Dermis blood vessel endothelial cell (primary cell): ENCODE measurements at regions not wholly inside any gene's neighbourhood (a gene's known extent, or its start where the extent isn't known, plus 50 kb on each side); places are given as distances from the start of the nearest gene placed in this dataset.
"Not testable (repeated sequence)": the region's sequence is repeated elsewhere in the genome, so short reads cannot be mapped to it uniquely, and the experiment has no call there.

ENCODE experiments used
- DNase-seq: peaks from one replicate; pipeline ENCODE4 v3.0.0; 2010

DNA sequence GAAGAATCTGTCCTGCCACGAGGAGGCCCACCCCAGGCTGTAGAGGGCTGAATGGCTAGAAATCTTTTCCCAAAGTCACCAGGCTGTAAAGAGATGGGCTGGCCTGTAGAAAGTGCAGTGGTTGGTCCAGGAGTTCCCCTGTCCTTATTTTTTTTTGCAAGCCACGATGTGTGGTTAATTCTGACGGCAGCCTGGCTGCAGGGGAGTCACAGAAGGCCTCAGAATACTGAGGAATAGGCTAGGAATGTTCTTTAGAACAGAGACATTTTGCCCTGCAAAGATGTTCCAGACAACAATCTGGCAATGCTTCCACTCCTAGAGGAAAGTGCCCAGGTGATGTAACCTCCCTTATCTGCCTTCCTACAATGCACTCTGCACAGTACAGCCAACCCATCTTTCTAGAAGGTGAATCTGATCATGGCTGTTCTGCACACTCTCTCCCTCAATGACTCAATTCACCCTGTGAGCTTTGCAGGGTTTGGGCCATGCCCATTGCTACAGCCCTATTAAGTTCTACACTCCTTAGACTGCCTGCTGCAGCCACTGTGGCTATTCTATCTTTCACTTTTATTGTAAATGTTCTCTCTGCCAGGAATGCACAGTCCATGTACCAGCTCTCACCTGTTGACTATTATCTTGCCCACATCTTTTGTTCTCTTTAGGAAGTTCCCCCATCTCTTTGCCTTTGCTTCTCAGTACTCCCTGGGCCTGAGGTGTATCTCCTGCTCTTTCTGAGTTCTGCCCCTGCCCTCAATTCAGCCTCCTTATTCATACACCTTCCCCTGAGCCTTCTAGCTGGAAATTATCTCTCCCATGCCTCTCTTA lies 377.8 kb upstream of the CLINT1 start:
- no peak for DNase-seq

DNA sequence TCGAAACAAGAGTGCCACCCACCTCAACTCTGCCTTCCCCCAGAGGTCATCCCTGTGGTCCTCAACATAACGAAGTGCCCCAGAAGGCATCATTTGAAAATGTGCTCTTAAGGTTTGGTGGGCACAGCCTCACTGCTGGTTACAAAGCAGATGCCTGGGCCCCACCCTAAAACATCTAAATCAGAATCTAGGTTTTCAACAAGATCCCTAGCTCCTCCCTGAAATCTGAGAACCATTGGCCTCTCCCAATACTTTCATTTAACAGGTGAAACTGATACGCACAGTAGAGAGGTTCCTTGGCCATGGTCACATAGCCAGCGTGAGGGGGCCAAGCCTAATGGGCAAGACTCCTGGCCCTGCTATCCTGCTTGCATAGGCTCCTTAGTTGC lies 376.2 kb upstream of the CLINT1 start:
- no peak for DNase-seq

DNA sequence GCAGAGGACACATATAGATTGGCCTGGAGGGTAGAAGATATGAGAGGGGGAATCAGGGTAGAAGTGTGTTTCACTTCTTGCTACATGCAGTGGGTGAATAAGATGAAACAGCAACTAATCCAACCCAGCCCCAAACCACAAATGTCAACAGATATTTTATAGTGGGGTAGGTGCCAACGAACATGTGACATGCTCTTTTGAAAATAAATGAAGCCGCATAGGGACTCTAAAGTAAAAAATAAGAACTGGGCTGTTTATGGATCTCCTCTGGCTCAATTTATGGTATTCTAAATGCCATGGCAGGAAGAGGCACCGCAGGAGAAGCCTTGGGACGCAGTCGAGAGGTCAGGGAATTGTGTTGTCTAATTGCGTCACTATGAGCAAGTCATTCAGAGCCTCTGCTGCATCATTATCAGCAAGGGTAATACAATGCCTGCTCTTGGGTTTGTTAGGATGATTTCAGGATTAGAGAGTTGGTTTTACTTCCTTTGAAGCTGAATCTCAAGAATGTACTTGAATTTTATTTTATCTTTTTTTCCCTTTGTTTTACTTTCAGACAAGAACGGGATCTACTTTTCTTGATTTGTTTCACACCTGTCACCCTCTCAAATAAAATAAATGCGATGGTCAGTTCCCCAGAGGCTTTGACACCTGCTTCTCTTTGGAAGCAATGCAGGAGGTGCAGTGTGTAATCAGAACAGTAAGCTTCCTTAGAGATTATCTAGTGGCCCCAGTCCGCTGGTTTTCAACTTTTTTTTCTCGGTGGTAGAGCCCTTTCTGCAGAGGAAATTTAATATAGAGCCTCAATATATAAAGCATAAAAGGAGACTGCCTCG lies 375.6 kb upstream of the CLINT1 start:
- no peak for DNase-seq

DNA sequence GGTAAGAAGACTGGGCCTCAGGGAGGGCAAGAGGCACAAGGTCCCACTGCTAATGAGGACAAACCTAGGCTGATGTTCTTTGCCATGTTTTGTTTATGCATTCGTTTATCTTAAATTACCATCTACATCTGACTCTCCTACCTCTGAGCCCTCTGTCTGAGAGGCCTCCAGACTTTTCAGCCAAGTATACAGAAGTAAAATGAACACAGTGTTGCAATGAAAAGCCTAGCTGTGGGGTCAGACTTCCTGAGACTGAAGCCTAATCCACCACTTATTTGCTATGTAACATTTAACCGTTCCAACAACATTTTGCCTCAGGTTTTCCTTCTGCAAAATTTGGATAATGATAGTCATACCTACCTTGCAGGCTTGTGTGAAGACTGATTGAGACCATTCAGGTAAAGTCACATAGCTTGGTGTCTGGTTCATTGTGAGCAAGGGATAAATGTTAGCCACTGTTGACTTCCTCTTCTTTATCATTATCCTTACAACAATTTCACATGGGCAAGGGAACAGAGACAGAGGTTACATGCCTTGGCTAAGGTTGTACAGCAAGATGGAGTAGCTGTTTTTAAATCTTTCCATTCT lies 374.9 kb upstream of the CLINT1 start:
- no peak for DNase-seq

DNA sequence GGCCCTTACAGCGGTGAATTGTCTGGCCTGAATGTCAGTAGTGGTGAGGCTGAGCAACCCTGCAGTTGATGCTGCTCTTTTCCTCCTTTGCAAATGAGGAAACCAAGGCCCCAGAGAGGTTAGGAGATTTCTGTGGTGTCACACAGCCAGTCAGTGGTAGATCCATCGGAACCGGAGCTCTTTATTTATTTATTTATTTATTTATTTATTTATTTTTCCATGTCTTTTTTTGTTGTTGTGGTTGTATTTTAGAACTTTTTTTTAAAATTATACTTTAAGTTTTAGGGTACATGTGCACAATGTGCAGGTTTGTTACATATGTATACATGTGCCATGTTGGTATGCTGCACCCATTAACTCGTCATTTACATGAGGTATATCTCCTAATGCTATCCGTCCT lies 368.4 kb upstream of the CLINT1 start:
- DNase-seq = not testable (repeated sequence)

DNA sequence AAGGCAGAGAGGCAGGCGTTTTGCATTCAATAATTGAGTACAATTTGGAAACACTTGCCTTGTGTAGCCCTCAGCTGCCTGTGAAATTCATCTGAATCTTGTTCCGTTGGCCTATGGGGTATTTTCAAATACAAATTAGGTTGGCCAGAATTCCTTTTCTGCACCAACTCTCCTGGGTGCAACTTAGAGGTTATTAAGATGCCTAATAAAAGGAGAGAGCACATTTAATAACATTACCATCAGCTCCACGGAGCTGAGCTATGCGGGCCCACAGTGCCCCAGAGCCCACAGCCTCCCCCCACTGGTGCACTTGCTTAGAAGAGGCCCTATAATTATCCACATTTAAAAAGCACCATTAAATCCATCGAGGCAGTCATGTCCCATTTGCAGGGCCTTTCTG lies 367.6 kb upstream of the CLINT1 start:
- DNase-seq = no peak

DNA sequence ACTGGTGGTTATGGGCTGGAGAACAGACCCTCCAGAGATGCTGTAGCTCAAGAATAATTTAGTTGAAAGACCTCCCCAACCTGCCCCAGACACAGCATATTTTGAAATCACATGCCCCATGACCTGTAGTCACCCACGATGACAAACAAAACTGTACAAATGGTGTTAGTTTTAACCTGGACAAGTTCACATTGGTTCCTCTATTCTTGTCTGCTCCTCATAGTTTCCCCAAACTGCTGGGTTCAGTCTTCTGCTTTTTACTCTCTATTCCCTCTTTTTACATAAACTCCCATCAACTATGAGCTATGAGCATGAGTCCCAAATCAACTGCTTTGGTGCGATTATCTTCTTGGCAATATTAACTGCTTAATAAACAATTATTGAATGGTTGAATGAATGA lies 365.3 kb upstream of the CLINT1 start:
- no peak for DNase-seq

DNA sequence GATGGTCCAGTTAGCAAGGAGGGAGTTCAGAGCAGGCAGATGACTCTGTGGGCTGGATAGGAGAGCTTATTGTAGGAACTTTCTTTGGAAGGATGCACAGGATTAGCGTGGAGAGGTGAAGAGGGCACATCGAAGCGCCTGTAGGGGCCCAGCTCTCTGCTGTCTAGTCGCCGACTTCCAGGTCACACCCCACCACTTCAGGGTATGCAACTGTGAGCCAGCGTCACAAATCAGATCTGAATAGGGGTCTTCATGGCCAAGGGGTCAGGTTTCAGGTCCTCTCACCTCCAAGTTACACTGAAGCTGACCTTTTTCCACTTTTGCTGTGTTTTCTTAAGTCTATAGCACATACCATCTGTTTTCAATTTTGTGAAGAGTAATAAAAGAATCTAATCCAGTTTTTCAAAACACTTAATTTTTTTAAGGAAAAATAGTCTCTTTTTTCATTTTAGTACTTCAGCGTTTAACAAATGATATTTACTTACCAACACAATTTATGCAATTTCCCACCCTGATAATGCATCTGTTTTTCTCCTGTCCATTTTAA lies 364.2 kb upstream of the CLINT1 start:
- DNase-seq = no peak

DNA sequence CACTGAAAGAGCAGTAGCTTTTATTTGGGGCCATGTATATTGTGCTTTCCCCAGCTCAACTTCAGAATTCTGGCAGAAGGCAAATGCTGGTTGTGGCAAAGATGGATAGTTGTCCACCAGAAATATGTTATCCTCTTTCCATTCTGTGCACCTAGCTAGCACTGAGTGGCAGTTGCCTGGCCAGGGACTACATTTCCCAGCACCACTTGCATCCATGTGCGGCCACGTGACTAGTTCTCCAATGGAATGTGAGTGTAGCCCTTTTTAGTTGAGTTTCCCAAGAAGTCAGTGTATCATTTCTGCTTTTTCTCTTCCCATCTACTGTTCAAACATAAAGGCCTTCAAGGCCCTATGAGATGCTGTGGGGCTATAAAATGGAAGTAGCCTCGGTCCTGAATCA lies 354.0 kb upstream of the CLINT1 start:
- DNase-seq = no peak

DNA sequence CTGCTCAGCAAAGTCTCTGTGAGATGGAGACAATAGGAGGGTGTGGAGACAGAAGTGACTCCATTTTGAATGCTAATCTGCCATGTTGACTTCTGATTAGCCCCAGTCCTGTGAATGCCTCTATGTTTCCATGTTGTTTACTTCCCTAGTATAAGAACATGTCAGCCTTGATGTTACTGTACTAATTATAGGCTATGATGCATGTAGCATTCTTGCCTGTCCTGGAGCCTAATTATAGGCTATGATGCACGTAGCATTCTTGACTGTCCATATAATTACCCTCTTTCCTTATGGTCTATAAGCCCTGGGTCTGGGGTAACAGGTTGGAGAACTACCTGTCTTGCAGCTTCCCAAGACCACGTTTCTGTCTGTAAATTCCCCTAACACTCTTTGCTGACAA lies 353.3 kb upstream of the CLINT1 start:
- DNase-seq = no peak

DNA sequence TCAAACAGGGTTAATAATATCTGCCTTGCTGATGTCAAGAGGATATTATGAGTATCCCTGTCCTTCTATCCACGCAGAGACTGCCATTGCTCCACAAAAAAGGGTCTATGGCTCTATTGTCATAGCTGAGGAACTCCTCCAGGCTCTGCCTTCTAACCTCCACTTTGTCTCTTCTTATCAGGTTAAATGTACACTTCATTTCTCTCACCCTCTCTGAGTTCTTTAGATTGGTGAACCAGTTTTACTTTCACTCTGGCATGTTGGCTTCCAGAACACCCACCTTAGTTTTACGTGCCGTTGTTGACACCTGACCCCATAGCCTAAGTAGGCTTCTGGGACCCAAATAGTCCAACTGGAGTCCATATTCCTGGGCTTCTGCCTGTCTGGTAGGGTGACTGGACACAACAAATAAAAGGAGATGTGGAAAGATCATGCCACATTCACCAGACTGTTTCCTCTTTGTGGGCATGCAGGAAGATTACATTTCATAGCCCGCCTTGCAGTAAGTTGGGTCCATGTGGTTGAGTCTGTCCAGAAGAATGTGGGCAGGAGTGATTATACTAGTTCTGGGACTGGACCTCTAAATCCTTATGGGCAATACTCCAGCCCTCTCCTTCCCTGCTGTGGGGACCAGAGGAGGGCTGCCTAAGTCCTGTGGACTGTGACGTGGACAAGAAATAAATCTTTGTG lies 350.4 kb upstream of the CLINT1 start:
- DNase-seq = no peak

DNA sequence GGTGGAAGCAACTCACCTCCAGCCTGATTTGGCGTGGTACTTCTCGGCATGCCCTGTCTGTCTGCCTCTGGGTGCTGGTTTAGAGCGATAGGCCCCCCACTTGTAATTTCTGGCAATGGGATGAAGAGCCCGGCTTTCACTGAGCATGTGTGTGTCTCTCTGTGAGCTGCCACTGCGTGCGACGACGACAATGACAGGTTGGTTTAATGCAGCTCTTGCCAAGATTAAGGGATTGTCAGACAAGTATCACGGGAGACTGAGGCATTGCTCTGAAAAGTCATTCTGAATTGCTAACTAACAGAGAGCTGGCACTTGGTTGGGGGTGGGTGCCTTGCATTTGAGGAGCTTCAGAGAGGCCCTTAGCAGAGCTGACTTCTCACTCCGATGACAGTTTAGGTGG lies 348.8 kb upstream of the CLINT1 start:
- DNase-seq = no peak

DNA sequence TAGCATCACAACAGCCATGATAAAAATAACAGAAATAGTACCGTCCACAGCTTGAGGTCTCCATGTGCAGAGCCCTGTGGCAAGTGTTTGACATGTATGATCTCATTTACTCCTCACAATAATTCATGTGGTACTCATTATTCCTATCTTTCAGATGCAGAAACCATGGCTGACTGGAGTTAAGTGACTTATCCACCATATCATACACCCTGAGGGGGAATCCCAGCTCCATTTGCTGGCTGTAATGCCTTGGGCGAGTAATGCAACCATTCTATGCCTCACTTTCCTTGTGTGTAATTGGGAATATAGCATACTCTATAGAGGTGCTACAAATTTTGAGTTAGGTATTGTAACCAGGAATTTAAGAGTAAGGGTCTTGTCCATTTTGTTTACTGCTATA lies 347.0 kb upstream of the CLINT1 start:
- no peak for DNase-seq

DNA sequence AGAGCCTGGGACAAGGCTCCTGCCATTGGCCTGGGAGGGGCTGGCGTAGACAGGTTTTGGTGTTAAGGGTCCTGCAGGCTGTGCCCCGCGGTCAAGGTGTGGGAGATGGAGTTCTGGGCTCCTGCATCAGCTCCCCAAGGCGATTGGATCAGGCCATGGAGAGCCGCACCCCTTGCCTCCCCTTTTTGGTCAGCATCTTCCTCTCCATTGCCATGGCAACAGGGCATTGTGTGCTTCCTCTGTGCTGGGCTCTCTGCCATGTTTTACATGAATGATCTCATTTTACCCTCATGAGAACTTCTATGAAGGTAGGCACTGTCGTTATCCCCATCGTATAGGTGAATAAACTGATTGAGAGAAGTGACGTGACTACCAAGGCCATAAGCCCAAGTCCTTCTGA lies 344.3 kb upstream of the CLINT1 start:
- DNase-seq = no peak

DNA sequence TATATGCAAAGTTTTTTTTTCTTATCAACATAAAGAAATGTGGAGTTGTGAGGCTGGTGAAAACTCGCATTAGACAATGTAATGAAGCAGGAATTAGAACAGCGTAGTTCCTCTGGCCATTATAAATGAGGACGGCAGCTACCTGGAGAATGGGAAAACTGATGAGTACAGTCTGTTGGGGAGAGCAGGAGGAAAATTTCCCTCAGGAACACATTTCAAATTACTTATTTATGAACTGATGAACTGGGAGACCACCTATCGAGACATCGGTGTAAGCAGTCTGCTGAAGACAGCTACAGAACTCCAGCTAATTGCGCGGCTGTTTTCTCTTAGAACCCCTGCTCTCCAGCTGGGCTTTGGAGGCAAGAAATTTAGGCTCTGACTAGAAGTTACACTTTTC lies 343.9 kb upstream of the CLINT1 start:
- no peak for DNase-seq

DNA sequence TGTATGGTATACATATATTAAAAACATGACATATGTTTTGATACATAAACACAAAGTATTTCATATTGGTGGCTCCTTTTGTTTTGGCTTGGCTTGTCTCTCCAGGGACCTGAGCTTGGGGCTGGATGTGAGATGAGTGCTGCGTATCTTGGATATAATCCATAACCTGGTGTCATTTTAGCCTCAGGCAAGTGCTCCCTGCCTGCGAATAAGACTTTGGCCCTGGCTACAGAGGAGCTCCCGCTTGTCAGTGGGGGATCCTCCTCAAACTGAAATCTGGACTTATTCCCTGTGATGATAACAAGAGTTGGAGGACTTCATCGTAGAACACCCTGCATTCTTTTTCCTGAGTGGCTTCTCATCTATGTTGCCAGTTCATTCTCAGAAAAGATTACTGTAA lies 341.7 kb upstream of the CLINT1 start:
- DNase-seq = no peak

DNA sequence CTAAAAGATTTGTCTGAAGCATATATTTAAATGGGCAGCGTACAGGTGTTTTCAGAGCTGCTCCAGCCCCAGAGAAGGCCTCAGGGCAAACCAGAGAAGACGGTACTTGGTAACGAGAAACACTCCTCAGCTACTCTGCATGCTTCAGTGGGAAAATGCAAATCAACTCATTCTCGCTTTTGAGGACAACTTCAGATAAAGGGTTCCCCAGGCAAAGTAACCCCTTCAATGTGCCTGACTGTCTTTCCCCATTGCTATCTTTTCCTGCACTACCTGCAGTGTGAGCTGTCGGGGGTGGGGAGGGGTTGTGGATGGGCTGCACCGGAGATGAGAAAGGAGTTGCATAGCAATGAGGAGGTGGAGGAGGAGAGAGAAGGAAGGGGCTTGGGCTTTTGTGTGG lies 339.7 kb upstream of the CLINT1 start:
- DNase-seq = no peak

DNA sequence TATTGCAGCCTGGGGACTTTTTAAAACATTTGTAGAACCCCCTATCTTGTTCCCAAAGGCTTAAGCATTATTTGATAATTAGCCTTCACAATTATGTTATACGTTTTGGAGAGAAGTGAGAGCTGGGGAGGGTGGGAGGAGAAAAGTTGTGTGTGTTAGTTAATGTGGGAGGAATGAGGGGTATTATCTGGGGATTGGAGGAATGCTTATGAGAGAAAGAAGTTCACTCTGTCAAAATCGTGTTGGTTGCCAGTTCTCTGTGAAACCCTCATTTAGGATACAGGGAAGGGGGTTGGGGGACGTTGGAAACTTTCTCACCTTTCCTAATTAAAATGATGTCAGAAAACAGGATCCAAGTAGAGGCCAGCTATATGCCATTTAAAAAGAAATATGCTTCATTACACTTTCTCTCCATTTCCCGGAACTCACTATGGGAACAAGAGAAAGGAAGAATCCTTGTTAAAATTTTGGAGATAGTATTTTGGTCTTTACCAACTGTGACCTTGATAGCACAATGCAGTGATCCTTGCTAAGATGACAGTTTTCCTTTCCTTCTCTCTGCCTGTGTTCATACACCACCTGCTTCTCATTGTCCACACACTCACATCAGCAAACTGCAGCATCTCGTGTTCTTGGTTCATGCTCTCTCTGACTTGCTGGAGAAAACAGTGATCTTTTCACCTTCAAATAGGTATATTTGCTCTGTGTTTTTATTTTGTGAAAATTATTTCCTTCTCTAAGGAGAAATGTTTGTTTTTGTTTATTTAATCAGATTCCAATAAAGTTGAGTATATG lies 336.7 kb upstream of the CLINT1 start:
- DNase-seq = no peak

DNA sequence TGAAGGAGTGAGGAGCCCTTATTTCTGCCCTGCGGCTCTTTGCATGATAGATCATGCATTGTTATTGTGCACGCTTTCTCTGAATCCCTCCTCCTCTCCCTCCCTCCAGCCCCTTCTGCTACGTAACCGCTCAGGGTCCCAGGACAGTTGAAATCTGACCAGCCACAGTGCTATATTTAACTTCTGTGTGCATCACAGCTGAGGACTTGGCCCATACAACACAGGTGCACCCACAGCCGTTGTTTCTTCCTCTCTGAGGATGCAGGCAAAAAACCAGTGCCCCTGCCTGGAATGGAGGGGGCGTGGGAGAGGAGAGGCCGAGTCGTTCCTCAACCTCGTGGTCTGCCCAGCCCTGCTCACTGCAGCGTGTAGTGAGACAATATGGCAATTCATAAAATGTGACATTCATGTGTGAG lies 335.6 kb upstream of the CLINT1 start:
- no peak for DNase-seq

DNA sequence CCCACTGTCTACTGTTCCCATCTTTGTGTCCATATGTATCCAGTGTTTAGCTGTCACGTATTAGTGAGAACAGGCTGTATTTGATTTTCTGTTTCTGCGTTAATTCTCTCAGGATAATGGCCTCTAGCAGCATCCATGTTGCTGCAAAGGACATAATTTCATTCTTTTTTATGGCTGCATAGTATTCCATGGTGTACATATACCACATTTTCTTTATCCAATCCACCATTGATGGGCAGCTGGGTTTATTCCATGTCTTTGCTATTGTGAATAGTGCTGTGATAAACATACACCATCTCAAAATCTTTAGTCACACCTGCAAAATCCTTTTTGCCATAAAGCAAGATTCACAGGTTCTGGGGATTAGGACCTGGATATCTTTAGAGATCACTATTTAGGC lies 334.4 kb upstream of the CLINT1 start:
- not testable (repeated sequence) for DNase-seq

DNA sequence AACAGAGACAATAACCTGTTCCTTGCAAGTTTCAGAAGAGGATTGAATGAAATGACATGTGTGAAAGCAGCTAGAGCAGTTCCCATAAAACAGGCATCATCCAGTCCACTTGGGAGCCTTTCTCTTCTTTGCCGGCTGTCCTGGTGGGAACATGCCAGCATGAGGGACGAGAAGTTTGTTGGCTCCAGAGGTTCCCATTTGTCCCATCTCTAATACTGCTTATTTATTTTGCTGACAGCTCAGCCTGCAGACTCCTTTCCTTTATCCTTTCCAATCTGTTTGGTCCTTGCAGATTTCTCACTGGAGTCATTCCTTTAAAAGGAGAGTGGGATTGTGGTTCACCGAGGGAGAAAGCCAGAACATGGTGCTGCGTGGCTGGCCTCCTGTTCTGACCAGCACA lies 321.5 kb upstream of the CLINT1 start:
- no peak for DNase-seq

DNA sequence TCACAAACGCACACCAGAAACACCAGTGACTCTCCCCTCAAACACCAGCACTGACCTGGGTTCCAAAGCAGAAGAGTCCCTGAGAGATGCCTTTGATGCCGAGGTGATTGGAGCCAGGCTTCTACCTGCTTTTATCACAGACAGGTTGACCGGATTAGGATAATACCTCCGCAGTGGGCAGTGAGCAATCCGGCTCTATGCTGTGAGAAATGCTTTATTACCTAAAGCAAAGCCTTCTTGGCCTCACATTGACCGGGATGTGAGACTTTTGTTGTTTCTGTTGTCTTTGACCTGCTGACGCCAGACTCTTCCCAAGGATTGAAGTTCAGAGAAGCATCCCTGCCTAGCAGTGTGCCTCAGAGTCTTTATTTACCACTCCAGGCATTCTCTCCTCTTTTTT lies 320.3 kb upstream of the CLINT1 start:
- no peak for DNase-seq
